NCI-H1092 (cell line): ENCODE measurements at regions not wholly inside any gene's neighbourhood (a gene's known extent, or its start where the extent isn't known, plus 50 kb on each side); places are given as distances from the start of the nearest gene placed in this dataset.
A peak's percentile ranks its signal among the peaks of the same experiment; 100 is the strongest.

ENCODE experiments used
- DNase-seq: peaks from one replicate; lab custom pipeline; 2025; lab: John Stamatoyannopoulos, UW

DNA sequence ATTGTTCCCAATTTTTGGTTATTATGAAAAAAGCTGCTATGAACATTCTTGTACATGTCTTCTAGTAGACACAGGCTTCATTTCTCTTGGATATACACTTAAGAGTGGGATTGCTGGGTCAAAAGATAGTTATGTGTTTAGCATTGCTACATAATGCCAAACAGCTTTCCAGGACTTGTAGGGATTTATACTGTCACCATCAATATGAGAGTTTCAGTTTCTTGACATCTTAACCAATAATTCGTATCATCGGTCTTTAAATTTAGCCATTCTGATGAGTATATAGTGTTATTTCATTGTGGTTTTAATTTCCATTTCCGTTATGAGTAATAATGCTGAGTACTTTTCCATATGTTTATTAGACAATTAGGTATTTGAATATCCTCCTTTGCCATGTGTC lies 190.3 kb upstream of the PFN2 start:
- no peak for DNase-seq

GRCh38 chr3:150158943-150159625 lies 188.4 kb upstream of the PFN2 start:
- DNase-seq = peak; percentile 6

DNA sequence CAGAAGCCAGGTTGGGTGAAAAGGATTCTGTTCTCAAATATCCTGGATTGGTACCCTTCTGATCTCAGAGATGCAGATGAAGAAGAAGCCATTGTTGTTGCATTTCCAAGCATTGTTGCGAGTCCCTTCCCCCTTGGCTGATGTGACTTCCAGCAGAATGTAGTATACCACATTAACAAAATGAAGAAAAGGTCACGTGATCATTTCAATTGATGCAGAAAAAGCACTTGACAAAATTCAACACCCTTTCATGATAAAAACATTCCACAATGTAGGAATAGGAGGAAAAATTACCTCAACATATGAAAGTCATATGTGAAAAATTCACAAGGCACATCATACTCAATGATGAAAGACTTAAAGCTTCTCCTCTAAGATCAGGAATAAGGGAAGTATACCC lies 181.9 kb upstream of the PFN2 start:
- DNase-seq = no peak

- no peak for DNase-seq
Observed at GRCh38 chr3:150150633-150151032, 179.9 kb upstream of the PFN2 start.

DNA sequence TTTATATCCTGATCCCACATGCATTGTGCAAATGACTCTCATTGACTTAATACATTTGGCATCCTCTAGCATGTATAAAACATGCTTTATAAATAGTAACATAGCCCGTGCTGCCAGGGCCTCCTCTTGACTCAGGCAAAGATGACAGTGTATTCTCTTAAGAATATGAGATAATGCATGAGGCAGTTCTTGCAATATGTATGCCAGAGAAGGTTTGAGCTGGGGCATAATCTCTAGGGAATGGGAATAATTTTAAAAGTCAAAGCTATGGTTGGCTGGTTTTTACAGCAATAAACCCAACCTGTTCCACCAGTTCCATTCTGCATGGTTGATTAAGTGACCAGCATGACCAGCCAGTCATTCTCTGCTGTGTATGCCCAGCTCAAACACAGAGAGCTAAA lies 179.0 kb upstream of the PFN2 start:
- DNase-seq = no peak

GRCh38 chr3:150148227-150148626 lies 177.5 kb upstream of the PFN2 start:
- DNase-seq = no peak

- DNase-seq = no peak
Observed at GRCh38 chr3:150147776-150148175, 177.1 kb upstream of the PFN2 start.

- no peak for DNase-seq
Observed at GRCh38 chr3:150146991-150147761, 176.5 kb upstream of the PFN2 start.

GRCh38 chr3:150145659-150146058 lies 175.0 kb upstream of the PFN2 start:
- DNase-seq = no peak

- no peak for DNase-seq
Observed at GRCh38 chr3:150144191-150144708, 173.6 kb upstream of the PFN2 start.

GRCh38 chr3:150142936-150143335 lies 172.2 kb upstream of the PFN2 start:
- DNase-seq = no peak

GRCh38 chr3:150141790-150142326 lies 171.2 kb upstream of the PFN2 start:
- DNase-seq = no peak

DNA sequence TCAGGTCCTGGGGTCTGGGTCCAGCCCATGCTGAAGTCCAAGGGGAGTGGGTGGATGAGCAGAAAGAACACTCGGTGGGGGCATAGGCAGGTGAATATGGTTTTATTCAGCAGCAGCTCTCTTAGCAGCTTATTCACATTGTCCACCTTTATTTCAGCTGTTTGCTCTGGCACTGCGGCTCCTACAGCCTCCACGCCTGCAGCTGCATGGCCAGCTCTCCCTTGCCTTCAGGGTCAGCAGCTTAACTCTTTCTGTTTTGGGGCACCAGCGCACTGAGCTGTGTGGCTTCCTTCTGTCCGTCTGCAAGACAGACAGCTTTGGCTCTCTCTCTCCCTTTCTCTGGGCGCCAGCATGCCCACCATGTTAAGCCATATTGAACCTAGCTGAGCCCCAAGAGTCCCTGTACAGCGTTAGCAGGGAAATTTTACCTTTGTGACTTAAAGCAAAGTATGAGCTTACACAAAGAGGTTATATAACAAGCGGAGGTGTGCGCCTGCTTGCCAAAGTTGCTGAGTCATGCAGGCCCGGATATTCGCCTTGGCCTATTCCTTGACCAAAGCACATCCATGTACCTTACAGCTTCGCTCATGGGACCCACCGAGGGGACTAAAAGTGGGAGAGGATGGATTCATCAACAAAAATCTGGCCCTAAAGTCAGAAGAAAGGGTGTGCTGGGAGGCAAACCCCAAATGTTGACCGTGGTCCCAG lies 170.1 kb upstream of the PFN2 start:
- no peak for DNase-seq

- no peak for DNase-seq
Observed at GRCh38 chr3:150138824-150139223, 168.1 kb upstream of the PFN2 start.

GRCh38 chr3:150136242-150136641 lies 165.5 kb upstream of the PFN2 start:
- DNase-seq = no peak

GRCh38 chr3:150135287-150135721 lies 164.6 kb upstream of the PFN2 start:
- no peak for DNase-seq

DNA sequence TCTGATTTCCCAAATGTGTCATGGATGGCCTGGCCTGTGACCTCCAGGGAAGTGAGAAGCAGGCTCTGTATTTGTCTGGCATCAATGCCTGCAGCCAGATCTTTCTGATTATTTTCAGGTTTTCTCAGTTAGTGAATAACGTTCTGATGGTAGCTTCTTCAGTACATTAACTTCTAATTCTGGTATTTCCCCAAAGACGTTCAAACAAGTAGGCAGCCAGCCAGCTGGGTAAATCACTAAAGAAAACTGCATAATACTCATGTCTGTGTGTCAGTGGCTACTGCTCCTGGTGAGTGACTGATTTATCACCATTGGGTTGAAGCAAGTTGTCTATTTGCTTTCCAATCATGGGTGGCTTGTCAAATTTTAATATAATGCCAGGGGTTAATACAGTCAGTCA lies 162.6 kb upstream of the PFN2 start:
- no peak for DNase-seq

DNA sequence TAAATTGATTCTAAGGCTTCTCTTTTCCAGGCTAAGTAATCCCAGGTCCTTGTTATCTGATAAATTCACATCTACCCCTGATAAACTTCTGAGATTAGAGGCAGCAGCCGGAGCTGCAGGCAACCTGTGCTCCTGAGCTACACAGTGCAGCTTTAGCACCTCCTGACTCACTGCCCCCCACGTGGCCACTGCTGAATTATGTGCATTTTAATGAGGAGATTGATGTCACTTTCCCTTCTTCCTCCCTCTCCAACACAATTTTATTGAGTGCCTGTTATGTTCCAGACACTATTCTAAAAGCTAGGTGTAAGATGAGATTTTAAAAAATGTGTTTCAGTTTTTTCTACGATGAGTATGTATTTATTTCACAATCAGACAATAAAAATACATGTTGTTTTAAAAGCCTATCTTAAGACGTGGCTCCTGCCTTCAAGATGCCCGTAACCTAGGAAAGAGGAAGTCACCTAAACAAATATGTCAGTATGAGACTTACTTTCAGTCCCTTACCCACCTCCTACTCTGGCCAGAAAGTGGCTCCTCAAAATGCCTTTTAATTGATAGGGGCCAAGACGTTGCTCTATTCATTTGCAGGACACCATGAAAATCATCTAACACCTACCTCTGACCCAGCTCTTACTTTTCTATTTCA lies 161.5 kb upstream of the PFN2 start:
- no peak for DNase-seq

DNA sequence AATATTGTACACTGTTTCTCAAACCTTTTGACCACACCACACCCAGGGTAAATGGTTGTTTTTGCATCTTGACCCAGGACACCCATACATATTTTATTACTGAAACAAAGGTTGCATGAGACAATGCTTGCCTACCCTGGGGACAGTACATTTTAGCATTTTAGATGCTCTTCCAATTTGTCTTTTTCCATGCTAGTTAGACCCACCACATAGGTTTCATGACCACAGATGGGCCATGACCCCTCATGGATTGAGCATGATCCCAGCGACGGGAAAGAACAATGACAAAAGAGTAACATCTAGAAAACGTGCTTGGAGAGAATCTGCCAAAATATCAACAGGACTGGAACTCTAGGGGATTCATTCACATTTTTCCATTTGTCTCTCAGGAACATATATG lies 161.0 kb upstream of the PFN2 start:
- no peak for DNase-seq

DNA sequence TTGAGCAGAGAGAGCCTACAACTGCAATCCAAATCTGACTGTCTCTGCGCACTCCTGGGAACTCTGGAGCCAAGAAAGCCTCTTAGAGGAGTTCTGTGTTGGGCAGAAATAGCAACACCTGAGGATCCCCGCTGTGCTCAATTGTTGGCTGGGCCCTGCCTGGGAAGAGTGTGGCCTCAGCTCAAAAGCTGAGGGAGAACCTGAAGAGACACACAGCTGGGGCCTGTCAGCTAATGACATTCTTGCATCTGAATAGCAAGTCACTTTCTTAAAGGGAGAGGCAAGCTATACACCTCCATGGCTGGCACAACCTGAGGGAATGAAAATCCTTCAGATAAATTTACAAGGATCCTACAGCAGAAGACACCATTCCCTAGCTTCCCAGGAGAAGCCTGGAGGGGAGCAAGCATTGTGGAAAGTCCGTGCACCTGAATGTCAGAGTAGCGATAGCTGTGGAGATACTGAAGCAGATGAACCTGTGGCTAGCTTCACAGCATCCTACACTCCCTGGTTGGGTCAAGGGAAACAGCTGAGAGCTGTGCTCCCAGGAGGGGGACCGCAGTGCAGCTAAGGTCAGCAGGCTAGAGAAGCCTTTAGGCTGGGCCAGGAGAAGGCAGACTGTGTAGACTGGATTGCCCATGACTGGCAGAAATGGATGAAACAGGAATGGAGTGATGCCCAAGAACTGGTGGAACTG lies 159.9 kb upstream of the PFN2 start:
- no peak for DNase-seq

DNA sequence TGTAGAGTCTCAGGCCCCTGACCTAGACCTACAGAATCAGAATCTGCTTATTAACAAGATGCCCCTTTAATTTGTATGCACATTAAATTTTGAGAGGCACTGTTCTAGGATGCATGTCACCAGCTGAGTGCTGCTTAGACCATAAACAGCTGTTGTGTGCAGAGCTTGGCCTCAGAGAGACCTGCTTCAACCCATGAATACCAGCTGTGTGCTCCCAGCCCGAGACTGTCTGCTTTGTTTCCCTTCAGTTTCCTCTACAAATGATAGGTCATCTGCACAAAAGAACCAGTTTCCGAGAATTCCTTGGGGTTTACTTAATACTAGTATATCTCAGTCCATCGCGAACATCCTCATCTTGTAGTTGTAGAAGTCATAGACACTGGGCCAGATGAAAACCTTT lies 158.5 kb upstream of the PFN2 start:
- DNase-seq = no peak
